GM06990 (cell line): ENCODE measurements at regions not wholly inside any gene's neighbourhood (a gene's known extent, or its start where the extent isn't known, plus 50 kb on each side); places are given as distances from the start of the nearest gene placed in this dataset.

Source experiments
- DNase-seq: peaks from one replicate; pipeline ENCODE4 v3.0.0-alpha.2; 2011; ENCODE audit not compliant: insufficient read length; ENCODE audit errors: extremely low read depth
- H3K27me3 ChIP-seq: replicated peaks from 2 replicates; pipeline ENCODE4 v1.6.0; 2011; ENCODE audit warnings: low read length; ENCODE audit not compliant: control insufficient read depth, insufficient read depth
- H3K36me3 ChIP-seq: 2 replicates; pipeline ENCODE4 v1.5.1; 2011; ENCODE audit warnings: low read length; ENCODE audit not compliant: control insufficient read depth, insufficient read depth
- H3K4me3 ChIP-seq: replicated peaks from 2 replicates; pipeline ENCODE4 v1.5.1; 2011; ENCODE audit warnings: low read depth, mild to moderate bottlenecking, control low read depth, low read length
- TF ChIP-seq, protein P1 (sequence below): IDR thresholded peaks from 2 replicates; pipeline ENCODE4 v1.5.1; 2011; ENCODE audit warnings: low read length, control low read depth, mild to moderate bottlenecking, inconsistent platforms; ENCODE audit not compliant: insufficient read depth, poor library complexity, severe bottlenecking

DNA sequence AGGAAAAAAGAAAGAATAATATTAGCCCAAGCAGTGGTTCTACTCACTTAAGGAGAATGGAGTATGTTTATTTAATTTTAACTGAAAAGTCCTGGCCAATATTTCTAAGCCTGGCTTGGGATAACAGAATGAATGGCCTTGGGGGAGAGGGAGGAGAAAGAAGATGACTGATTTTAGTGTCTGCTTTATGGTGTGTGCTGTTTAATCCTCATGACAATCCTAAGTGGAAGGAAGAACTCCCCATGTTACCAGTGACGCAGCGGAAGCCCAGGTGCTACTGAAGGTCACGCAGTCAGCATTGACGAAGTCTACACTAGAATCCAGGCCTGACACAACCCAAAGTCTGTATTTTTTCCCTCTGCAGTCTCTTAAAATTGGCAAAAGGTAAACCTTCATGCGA, 50.5 kb downstream of the PALM2AKAP2 start:
- H3K27me3 ChIP-seq, result peaks cover 1% of the 10 kb centered on the region
- H3K36me3 ChIP-seq, result no peaks in the 10 kb centered on the region
- no peak overlapping the region for H3K4me3 ChIP-seq
- TF ChIP-seq, protein P1, sequence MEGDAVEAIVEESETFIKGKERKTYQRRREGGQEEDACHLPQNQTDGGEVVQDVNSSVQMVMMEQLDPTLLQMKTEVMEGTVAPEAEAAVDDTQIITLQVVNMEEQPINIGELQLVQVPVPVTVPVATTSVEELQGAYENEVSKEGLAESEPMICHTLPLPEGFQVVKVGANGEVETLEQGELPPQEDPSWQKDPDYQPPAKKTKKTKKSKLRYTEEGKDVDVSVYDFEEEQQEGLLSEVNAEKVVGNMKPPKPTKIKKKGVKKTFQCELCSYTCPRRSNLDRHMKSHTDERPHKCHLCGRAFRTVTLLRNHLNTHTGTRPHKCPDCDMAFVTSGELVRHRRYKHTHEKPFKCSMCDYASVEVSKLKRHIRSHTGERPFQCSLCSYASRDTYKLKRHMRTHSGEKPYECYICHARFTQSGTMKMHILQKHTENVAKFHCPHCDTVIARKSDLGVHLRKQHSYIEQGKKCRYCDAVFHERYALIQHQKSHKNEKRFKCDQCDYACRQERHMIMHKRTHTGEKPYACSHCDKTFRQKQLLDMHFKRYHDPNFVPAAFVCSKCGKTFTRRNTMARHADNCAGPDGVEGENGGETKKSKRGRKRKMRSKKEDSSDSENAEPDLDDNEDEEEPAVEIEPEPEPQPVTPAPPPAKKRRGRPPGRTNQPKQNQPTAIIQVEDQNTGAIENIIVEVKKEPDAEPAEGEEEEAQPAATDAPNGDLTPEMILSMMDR, result no peak
- DNase-seq, result no peak

DNA sequence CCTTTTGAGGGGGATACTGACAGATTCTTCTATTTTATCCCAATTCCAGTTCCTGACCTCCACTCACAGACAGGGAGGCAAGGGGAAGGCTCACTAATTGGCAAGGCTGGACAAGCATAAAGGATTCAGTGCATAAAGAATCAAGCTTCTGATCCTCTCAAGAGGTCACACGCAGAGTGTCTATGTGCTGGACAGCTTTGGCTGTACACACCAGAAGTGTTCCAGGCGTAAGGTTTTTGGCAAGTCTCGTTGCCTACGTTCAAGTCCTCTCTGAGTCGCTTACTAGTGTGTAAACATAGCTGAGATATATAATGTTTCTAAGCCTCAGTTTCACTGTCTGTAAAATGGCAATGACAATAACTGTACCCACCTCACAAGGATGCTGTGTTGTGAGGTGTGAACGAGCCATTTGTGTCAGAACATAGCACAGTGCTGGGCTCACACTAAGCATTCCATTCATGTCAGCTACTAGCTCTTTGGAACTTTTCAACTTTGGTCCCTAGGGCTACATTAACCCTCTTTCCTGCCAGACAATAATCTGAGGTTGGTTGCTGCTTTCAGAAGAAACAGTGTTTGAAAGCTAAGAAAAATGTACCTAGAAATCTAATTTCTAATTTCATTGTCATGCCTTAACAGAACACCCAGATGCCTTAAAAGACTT, 52.1 kb downstream of the PALM2AKAP2 start:
- Histone ChIP-seq H3K4me3 (no peak overlapping the region), H3K27me3 (peaks cover 1% of the 10 kb centered on the region), H3K36me3 (no peaks in the 10 kb centered on the region)
- no peak for DNase-seq
- TF ChIP-seq, protein P1, result no peak

DNA sequence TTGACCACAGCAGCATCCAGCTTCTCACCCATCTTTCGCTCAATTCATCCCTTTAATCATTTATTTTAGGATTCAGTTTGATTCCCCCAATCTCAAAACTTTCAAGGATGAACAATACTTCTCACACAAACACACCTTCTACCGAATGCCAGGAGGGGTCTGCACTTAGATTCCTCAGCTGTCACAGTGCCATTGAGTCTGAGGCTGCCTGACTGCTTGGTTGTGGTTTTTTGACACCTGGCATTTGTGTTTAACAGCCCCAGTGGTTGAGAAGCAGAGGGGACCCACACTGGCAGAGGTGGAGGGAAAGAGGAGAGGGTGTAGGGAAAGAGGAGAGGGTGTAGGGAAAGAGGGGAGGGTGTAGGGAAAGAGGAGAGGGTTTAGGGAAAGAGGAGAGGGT, 54.9 kb downstream of the PALM2AKAP2 start:
- no peak overlapping the region for H3K4me3 ChIP-seq
- no peaks in the 10 kb centered on the region for H3K36me3 ChIP-seq
- TF ChIP-seq, protein P1, result no peak
- no peak for DNase-seq
- H3K27me3 ChIP-seq, result peaks cover 1% of the 10 kb centered on the region

DNA sequence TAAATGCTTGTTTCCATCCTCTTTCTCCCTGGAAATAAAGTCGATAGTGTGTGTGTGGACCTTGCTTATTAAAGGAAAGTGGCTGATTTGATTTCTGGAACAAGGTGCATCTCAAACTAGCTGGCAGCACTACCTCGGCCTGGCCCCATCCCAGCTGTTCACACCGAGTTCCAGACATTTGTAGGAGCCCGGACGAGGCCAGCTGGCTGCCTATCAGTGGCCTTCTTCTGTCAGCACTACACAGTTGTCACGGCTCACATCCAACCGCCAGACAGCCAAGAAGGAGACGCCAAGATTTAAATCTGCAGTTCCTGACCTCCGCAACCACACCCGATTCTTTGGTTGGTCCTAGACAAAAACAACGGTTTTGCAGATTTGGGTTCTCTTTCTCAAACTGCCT, 63.6 kb downstream of the PALM2AKAP2 start:
- TF ChIP-seq, protein P1, result no peak
- no peak for DNase-seq
- Histone ChIP-seq H3K36me3 (no peaks in the 10 kb centered on the region), H3K27me3 (no peaks in the 10 kb centered on the region; the same call in 1 of the 2 replicates), H3K4me3 (no peak overlapping the region)

DNA sequence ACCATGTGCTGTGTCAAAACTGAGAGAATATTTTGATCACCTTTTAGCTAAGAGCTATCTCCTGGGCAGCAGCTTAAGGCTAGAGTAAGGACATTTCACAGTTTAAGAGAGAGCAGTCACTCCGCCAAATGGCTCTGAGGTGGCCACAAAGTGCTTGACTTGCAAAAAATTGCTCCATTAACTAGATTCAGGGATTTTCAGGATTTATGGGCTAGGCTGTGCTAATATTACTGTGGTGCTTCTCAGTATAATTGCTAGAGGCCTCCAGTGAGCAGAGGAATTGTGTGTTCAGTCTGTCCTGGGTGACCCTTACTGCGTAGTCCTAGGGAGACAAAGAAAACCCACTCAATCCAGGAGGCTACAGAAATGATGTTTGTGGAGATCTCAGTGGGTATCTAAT, 65.2 kb downstream of the PALM2AKAP2 start:
- DNase-seq, result no peak
- Histone ChIP-seq H3K27me3 (no peaks in the 10 kb centered on the region; the same call in 1 of the 2 replicates), H3K4me3 (no peak overlapping the region), H3K36me3 (no peaks in the 10 kb centered on the region)
- TF ChIP-seq, protein P1, result no peak

DNA sequence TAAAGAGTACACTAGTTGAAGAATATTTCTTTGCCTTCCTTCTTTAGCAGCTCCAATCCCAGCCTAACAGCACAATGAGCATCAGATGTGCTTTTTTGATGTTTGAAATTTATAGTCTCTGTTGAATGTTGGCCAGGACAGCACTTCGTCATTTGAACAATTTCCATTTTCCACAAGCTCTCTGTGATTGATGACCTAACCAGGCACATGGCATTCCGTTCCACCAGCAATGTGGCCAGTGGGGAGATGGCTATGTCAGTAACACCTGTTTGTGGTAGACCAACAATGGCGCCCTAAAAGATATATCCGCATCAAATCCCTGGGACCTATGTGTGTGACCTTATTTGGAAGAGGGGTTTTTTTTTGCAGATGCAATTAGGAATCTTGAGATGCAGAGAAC, 66.8 kb downstream of the PALM2AKAP2 start:
- TF ChIP-seq, protein P1, result no peak
- no peaks in the 10 kb centered on the region; the same call in 1 of the 2 replicates for H3K27me3 ChIP-seq
- no peak overlapping the region for H3K4me3 ChIP-seq
- H3K36me3 ChIP-seq, result no peaks in the 10 kb centered on the region
- no peak for DNase-seq
